ENCODE measurements at regions not wholly inside any gene's neighbourhood (a gene's known extent, or its start where the extent isn't known, plus 50 kb on each side); places are given as distances from the start of the nearest gene placed in this dataset.

- no peaks in the 10 kb centered on the region for H3K36me3 Mint-ChIP-seq
- H3K27ac Mint-ChIP-seq = no peak overlapping the region
- H3K4me3 Mint-ChIP-seq = no peak overlapping the region
- peaks cover 11% of the 10 kb centered on the region for H3K9me3 Mint-ChIP-seq
- no peaks in the 10 kb centered on the region for H3K4me1 Mint-ChIP-seq
- no peaks in the 10 kb centered on the region for H3K27me3 Mint-ChIP-seq
Measured at GRCh38 chr6:22801831-22802230, 232.5 kb downstream of the HDGFL1 start.

GRCh38 chr6:22804620-22805261, 235.4 kb downstream of the HDGFL1 start:
- no peaks in the 10 kb centered on the region for H3K36me3 Mint-ChIP-seq
- peaks cover 9% of the 10 kb centered on the region for H3K9me3 Mint-ChIP-seq
- no peaks in the 10 kb centered on the region for H3K27me3 Mint-ChIP-seq
- no peaks in the 10 kb centered on the region for H3K4me1 Mint-ChIP-seq
- H3K4me3 Mint-ChIP-seq = no peak overlapping the region
- H3K27ac Mint-ChIP-seq = no peak overlapping the region

- Mint-ChIP-seq H3K27ac (no peak overlapping the region), H3K36me3 (no peaks in the 10 kb centered on the region), H3K4me1 (no peaks in the 10 kb centered on the region), H3K27me3 (no peaks in the 10 kb centered on the region), H3K4me3 (no peak overlapping the region), H3K9me3 (peaks cover 14% of the 10 kb centered on the region)
Measured at GRCh38 chr6:22807261-22807660, 237.9 kb downstream of the HDGFL1 start.

- Mint-ChIP-seq H3K27ac (no peak overlapping the region), H3K36me3 (no peaks in the 10 kb centered on the region), H3K4me1 (no peaks in the 10 kb centered on the region), H3K27me3 (no peaks in the 10 kb centered on the region), H3K4me3 (no peak overlapping the region), H3K9me3 (peaks cover 14% of the 10 kb centered on the region)
Measured at GRCh38 chr6:22807818-22808217, 238.5 kb downstream of the HDGFL1 start.

GRCh38 chr6:22808466-22808865, 239.1 kb downstream of the HDGFL1 start:
- Mint-ChIP-seq H3K4me3 (no peak overlapping the region), H3K9me3 (peaks cover 10% of the 10 kb centered on the region), H3K27ac (no peak overlapping the region), H3K4me1 (no peaks in the 10 kb centered on the region), H3K36me3 (no peaks in the 10 kb centered on the region), H3K27me3 (no peaks in the 10 kb centered on the region)

GRCh38 chr6:22809370-22809769, 240.0 kb downstream of the HDGFL1 start:
- no peaks in the 10 kb centered on the region for H3K27me3 Mint-ChIP-seq

GRCh38 chr6:22819209-22819608, 249.8 kb downstream of the HDGFL1 start:
- Mint-ChIP-seq H3K4me3 (no peak overlapping the region), H3K36me3 (no peaks in the 10 kb centered on the region), H3K27ac (no peak overlapping the region), H3K4me1 (no peaks in the 10 kb centered on the region), H3K9me3 (peaks cover 14% of the 10 kb centered on the region), H3K27me3 (no peaks in the 10 kb centered on the region)

More at GRCh38 chr6:22809370-22809769, 240.0 kb downstream of the HDGFL1 start:
- no peaks in the 10 kb centered on the region for H3K4me1 Mint-ChIP-seq
- H3K27ac Mint-ChIP-seq = no peak overlapping the region
- H3K4me3 Mint-ChIP-seq = no peak overlapping the region
- H3K9me3 Mint-ChIP-seq = peaks cover 10% of the 10 kb centered on the region
- H3K36me3 Mint-ChIP-seq = no peaks in the 10 kb centered on the region

GRCh38 chr6:22821664-22822320, 252.4 kb downstream of the HDGFL1 start:
- Mint-ChIP-seq H3K27ac (no peak overlapping the region), H3K36me3 (no peaks in the 10 kb centered on the region), H3K9me3 (peaks cover 5% of the 10 kb centered on the region), H3K4me1 (no peaks in the 10 kb centered on the region), H3K27me3 (no peaks in the 10 kb centered on the region), H3K4me3 (no peak overlapping the region)

GRCh38 chr6:22825210-22825609, 255.8 kb downstream of the HDGFL1 start:
- H3K9me3 Mint-ChIP-seq = no peaks in the 10 kb centered on the region
- H3K36me3 Mint-ChIP-seq = no peaks in the 10 kb centered on the region
- no peaks in the 10 kb centered on the region for H3K4me1 Mint-ChIP-seq
- no peaks in the 10 kb centered on the region for H3K27me3 Mint-ChIP-seq
- H3K27ac Mint-ChIP-seq = no peak overlapping the region
- no peak overlapping the region for H3K4me3 Mint-ChIP-seq

GRCh38 chr6:22826961-22827360, 257.6 kb downstream of the HDGFL1 start:
- Mint-ChIP-seq H3K9me3 (no peaks in the 10 kb centered on the region), H3K4me3 (no peak overlapping the region), H3K27ac (no peak overlapping the region), H3K36me3 (no peaks in the 10 kb centered on the region), H3K4me1 (no peaks in the 10 kb centered on the region), H3K27me3 (no peaks in the 10 kb centered on the region)

GRCh38 chr6:22827760-22828159, 258.4 kb downstream of the HDGFL1 start:
- no peaks in the 10 kb centered on the region for H3K36me3 Mint-ChIP-seq
- no peaks in the 10 kb centered on the region for H3K27me3 Mint-ChIP-seq
- no peak overlapping the region for H3K4me3 Mint-ChIP-seq
- H3K27ac Mint-ChIP-seq = no peak overlapping the region
- no peaks in the 10 kb centered on the region for H3K9me3 Mint-ChIP-seq
- H3K4me1 Mint-ChIP-seq = no peaks in the 10 kb centered on the region

- Mint-ChIP-seq H3K4me1 (no peaks in the 10 kb centered on the region), H3K27me3 (no peaks in the 10 kb centered on the region), H3K9me3 (no peaks in the 10 kb centered on the region), H3K36me3 (no peaks in the 10 kb centered on the region), H3K27ac (no peak overlapping the region), H3K4me3 (no peak overlapping the region)
Measured at GRCh38 chr6:22828179-22829062, 259.1 kb downstream of the HDGFL1 start.

GRCh38 chr6:22829070-22829469, 259.7 kb downstream of the HDGFL1 start:
- no peaks in the 10 kb centered on the region for H3K27me3 Mint-ChIP-seq
- no peak overlapping the region for H3K27ac Mint-ChIP-seq
- H3K9me3 Mint-ChIP-seq = no peaks in the 10 kb centered on the region
- H3K36me3 Mint-ChIP-seq = no peaks in the 10 kb centered on the region
- H3K4me1 Mint-ChIP-seq = no peaks in the 10 kb centered on the region
- H3K4me3 Mint-ChIP-seq = no peak overlapping the region

GRCh38 chr6:22830463-22830862, 261.1 kb downstream of the HDGFL1 start:
- no peaks in the 10 kb centered on the region for H3K36me3 Mint-ChIP-seq
- no peak overlapping the region for H3K4me3 Mint-ChIP-seq
- peaks cover 6% of the 10 kb centered on the region for H3K9me3 Mint-ChIP-seq

GRCh38 chr6:22833191-22833590, 263.8 kb downstream of the HDGFL1 start:
- Mint-ChIP-seq H3K4me3 (no peak overlapping the region), H3K27me3 (no peaks in the 10 kb centered on the region), H3K9me3 (peaks cover 8% of the 10 kb centered on the region), H3K36me3 (no peaks in the 10 kb centered on the region), H3K27ac (no peak overlapping the region), H3K4me1 (no peaks in the 10 kb centered on the region)

More at GRCh38 chr6:22830463-22830862, 261.1 kb downstream of the HDGFL1 start:
- Mint-ChIP-seq H3K27me3 (no peaks in the 10 kb centered on the region), H3K4me1 (no peaks in the 10 kb centered on the region), H3K27ac (no peak overlapping the region)

GRCh38 chr6:22838345-22838744, 269.0 kb downstream of the HDGFL1 start:
- no peak overlapping the region for H3K4me3 Mint-ChIP-seq
- H3K9me3 Mint-ChIP-seq = peaks cover 33% of the 10 kb centered on the region
- no peak overlapping the region for H3K27ac Mint-ChIP-seq
- no peaks in the 10 kb centered on the region for H3K36me3 Mint-ChIP-seq
- H3K4me1 Mint-ChIP-seq = no peaks in the 10 kb centered on the region
- no peaks in the 10 kb centered on the region for H3K27me3 Mint-ChIP-seq

Measured in activated naive CD4-positive, alpha-beta T cell treated with anti-CD3 and anti-CD28 coated beads, Interleukin-2, amount 50 U/mL, for 24 hours (primary cell).